GM13977 (cell line): ENCODE measurements at regions not wholly inside any gene's neighbourhood (a gene's known extent, or its start where the extent isn't known, plus 50 kb on each side); places are given as distances from the start of the nearest gene placed in this dataset.

ENCODE experiments used
- DNase-seq: peaks from one replicate; pipeline ENCODE4 v3.0.0; 2012; ENCODE audit warnings: low spot score
- CTCF ChIP-seq: IDR thresholded peaks from 2 replicates; pipeline ENCODE4 v1.5.1; 2012; ENCODE audit warnings: mild to moderate bottlenecking, control low read depth; ENCODE audit not compliant: insufficient read depth; ENCODE audit errors: extremely low read depth, missing control alignments
- in situ Hi-C: fragments of 300-500 bp; cut with MboI; formaldehyde crosslinking; loops from one replicate; pipeline ENCODE4 v1.12.0; 2022; ENCODE audit warnings: low sequenced_read_pairs, low pct_unique_long_range_greater_than_20kb, mixed read lengths, inconsistent platforms; ENCODE audit not compliant: unreplicated experiment

DNA sequence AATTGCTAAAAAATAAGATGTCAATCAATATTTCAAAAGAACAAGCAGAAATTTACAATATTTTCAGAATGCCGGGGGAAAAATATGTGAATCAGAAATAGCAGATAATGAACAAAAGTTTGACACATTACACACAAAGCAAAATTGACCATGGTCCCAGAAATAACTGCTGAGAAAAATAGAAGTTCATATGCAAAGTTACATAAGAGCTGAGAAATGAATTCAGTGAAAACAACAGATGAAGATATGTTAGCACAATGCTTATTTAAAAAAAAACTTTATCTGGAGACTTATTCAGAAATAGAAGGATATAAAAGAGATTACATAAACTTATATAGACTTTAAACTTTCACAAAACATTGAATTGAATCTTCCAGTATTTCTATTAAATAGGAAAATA lies 1483.7 kb upstream of the ACO1 start:
- no peak for TF ChIP-seq CTCF
- no peak for DNase-seq
- in situ Hi-C loops = no loop called here

- DNase-seq = no peak
- no peak for TF ChIP-seq CTCF
- in situ Hi-C loops = no loop called here
Measured at GRCh38 chr9:30913331-30913730, 1471.1 kb upstream of the ACO1 start.

DNA sequence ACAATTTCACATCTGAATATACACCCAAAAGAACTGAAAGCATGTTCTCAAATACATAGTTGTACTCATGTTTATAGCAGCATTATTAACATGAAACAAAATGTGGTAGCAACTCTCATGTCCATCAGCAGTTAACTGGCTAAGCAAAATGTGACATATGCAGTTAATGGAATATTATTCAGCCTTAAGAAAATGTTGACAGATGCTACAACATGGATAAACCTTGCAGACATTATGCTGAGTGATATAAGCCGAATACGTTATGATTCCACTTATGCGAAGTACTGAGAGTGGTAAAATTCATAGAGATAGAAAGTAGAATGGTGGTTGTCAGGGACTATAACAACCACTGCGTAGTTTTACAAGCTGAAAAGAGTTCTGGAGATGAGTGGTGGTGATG lies 1469.0 kb upstream of the ACO1 start:
- in situ Hi-C loops = no loop called here
- DNase-seq = no peak
- no peak for TF ChIP-seq CTCF

DNA sequence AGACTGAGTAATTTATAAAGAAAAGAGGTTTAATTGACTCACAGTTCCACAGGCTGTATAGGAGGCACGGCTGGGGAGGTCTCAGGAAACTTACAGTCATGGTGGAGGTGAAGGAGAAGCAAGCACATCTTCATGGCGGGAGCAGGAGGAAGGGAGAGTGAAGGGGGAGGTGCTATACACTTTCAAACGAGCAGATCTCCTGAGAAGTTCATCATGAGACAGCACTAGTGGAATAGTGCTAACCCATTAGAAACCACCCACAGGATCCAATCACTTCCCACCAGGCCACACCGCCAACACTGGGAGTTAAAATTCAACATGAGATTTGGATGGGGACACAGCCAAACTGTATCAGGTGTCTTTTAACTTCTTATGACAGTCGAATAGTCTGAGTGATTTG lies 1459.3 kb upstream of the ACO1 start:
- in situ Hi-C loops = no loop called here
- no peak for DNase-seq
- no peak for TF ChIP-seq CTCF

- TF ChIP-seq CTCF = no peak
- no peak for DNase-seq
- in situ Hi-C loops = no loop called here
Measured at GRCh38 chr9:30925635-30926034, 1458.8 kb upstream of the ACO1 start.

GRCh38 chr9:30928045-30928444 lies 1456.4 kb upstream of the ACO1 start:
- TF ChIP-seq CTCF = no peak
- DNase-seq = no peak
- in situ Hi-C loops = no loop called here

DNA sequence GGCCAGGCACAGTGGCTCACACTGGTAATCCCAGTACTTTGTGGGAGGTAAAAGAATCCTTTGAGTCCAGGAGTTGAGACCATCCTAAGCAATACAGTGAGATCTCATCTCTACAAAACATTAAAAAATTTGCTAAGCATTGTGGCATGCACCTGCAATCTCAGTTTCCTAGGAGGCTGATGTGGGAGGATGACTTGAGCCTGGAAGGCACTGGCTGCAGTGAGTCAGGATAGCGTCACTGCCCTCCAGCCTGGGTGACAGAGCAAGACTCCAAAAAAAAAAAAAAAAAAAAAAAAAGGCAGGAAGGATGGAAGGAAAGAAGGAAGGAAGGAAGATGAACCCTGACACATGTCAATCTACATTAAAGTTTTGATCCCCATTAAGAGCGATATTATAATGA lies 1452.2 kb upstream of the ACO1 start:
- in situ Hi-C loops = no loop called here
- TF ChIP-seq CTCF = no peak
- DNase-seq = no peak
